GM18511 (cell line): ENCODE measurements at regions not wholly inside any gene's neighbourhood (a gene's known extent, or its start where the extent isn't known, plus 50 kb on each side); places are given as distances from the start of the nearest gene placed in this dataset.
A peak's percentile ranks its signal among the peaks of the same experiment; 100 is the strongest.

Experiments
- ATAC-seq: cut with Tn5 transposase; IDR thresholded peaks from one replicate; pipeline ENCODE4 v1.9.1; 2021; ENCODE audit warnings: mild to moderate bottlenecking, moderate library complexity; ENCODE audit not compliant: unreplicated experiment

GRCh38 chr12:98372340-98373024 lies 142.9 kb upstream of the TMPO start:
- ATAC-seq, result no peak

- ATAC-seq, result no peak
Observed at GRCh38 chr12:98373025-98373554, 142.3 kb upstream of the TMPO start.

GRCh38 chr12:98374007-98374406 lies 141.4 kb upstream of the TMPO start:
- no peak for ATAC-seq

- no peak for ATAC-seq
Observed at GRCh38 chr12:98379106-98379505, 136.3 kb upstream of the TMPO start.

- no peak for ATAC-seq
Observed at GRCh38 chr12:98385641-98386040, 129.7 kb upstream of the TMPO start.

- no peak for ATAC-seq
Observed at GRCh38 chr12:98387444-98387843, 127.9 kb upstream of the TMPO start.

- ATAC-seq, result no peak
Observed at GRCh38 chr12:98388126-98388525, 127.3 kb upstream of the TMPO start.

- ATAC-seq, result no peak
Observed at GRCh38 chr12:98389593-98389992, 125.8 kb upstream of the TMPO start.

- peak; percentile 74 for ATAC-seq
Observed at GRCh38 chr12:98397323-98398105, 117.9 kb upstream of the TMPO start.

GRCh38 chr12:98399532-98399931 lies 115.9 kb upstream of the TMPO start:
- peak; percentile 48 for ATAC-seq

GRCh38 chr12:98401427-98401826 lies 114.0 kb upstream of the TMPO start:
- peak; percentile 44 for ATAC-seq

- ATAC-seq, result no peak
Observed at GRCh38 chr12:98402091-98402490, 113.3 kb upstream of the TMPO start.

GRCh38 chr12:98402671-98403070 lies 112.7 kb upstream of the TMPO start:
- no peak for ATAC-seq

- ATAC-seq, result peak; percentile 28
Observed at GRCh38 chr12:98403385-98403784, 112.0 kb upstream of the TMPO start.

GRCh38 chr12:98403936-98404335 lies 111.5 kb upstream of the TMPO start:
- ATAC-seq, result peak; percentile 34

GRCh38 chr12:98405805-98406366 lies 109.5 kb upstream of the TMPO start:
- no peak for ATAC-seq

GRCh38 chr12:98406378-98406777 lies 109.0 kb upstream of the TMPO start:
- no peak for ATAC-seq

- no peak for ATAC-seq
Observed at GRCh38 chr12:98408681-98409080, 106.7 kb upstream of the TMPO start.

GRCh38 chr12:98409548-98409947 lies 105.8 kb upstream of the TMPO start:
- no peak for ATAC-seq

GRCh38 chr12:98410356-98410755 lies 105.0 kb upstream of the TMPO start:
- no peak for ATAC-seq

GRCh38 chr12:98416845-98417244 lies 98.5 kb upstream of the TMPO start:
- no peak for ATAC-seq

- ATAC-seq, result no peak
Observed at GRCh38 chr12:98417266-98417665, 98.1 kb upstream of the TMPO start.
